Fibroblast of skin of left quadriceps (primary cell): ENCODE measurements at regions not wholly inside any gene's neighbourhood (a gene's known extent, or its start where the extent isn't known, plus 50 kb on each side); places are given as distances from the start of the nearest gene placed in this dataset.
"Not testable (repeated sequence)": the region's sequence is repeated elsewhere in the genome, so short reads cannot be mapped to it uniquely, and the experiment has no call there.

Source experiments
- DNase-seq, 2 experiments: peaks; one replicate each; pipeline ENCODE4 v3.0.0-alpha.2; 2013; ENCODE audit warnings: low read depth in 2 of 2

DNA sequence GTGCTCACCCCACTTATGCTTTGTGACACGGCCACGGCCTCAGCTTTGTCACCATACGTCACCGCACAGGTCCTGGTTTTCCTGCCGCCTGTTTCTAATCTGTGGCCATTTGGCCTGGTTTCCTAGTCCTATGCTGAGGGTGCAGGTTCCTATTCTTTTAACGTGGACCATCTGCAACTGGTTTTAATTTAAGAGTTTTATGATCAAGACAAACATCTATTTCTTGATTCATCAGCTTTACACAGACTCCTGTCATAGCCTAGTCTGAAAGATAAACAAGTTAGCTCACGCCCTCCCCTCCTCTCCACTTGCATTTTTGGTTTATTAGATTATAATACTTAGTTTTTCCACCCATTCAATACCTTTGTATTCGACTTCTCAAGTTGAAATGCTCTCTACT lies 97.5 kb upstream of the RPS6KA2 start:
- DNase-seq, result peak; percentile 24 to 44

DNA sequence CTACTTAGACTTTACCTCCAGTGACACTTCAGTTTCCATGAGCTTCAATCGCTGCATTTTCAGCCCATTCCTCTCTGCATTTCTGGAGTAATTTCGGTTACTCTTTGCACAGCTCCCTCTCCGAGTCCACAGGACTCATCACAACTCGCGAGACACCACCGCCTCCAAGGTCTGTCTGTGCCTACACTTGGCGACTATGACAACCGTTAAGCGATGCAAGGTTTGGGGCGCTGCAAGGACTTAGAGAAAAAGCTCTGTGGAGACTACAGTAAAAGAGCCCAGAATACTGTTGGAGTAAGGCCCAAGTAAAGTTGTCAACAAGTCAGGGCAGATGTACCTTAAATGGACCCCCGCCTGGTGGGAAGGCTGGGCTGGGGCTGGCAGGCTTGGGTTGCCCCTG lies 95.7 kb upstream of the RPS6KA2 start:
- DNase-seq, result no peak

DNA sequence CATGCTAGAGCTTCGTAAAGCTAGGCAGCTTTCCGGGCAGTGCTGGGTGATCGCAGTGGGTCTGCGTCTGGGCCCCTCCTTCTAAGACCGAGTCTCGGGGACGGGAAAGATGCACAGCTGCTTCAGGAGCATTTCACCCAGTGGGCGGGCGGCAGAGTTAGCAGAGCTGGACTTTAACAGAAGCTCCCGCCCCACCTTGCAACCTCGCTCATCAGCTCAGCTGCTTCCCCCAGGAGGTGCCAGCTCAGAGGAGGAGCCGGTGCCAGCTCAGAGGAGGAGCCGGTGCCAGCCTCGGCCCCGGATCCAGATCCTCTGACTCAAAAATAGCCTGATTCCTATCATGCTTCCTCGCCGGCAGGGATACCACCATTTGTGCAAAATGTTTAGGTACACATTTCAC lies 94.5 kb upstream of the RPS6KA2 start:
- no peak for DNase-seq

DNA sequence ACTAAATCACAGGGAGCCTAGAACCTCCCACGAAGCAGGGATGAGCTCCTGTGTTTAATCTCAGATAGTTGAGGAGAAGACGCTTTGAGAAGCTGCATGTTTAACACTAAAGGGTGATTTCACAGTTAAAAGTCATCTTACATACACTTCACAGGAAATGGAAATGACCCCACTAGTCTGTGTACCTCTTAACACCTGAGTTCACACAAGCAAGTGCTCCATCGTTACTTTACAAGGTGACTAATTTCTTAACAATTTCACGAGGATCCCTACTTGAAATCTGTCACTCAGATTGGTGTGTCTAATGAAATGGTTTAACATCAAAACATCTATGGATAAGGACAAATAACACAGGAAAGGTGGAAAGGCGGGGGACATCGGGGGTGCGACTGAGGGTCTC lies 93.8 kb upstream of the RPS6KA2 start:
- DNase-seq, result no peak

DNA sequence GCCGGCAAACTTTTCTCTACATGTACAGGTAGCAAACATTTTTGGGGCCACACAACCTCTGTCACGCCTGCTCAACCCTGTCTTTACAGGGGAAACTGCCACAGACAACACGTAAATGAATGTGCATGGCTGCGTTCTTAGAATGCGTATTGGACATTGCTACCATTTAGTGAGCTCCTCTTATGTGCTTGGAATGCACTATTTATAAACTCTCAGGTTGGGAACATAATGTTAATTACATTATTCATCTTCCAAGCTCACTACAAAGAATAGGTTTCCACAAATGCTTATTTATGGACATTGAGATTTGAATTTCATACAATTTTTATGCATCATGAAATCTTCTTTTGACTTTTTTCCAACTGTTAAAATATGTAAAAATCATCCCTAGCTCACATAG lies 92.0 kb upstream of the RPS6KA2 start:
- no peak for DNase-seq

DNA sequence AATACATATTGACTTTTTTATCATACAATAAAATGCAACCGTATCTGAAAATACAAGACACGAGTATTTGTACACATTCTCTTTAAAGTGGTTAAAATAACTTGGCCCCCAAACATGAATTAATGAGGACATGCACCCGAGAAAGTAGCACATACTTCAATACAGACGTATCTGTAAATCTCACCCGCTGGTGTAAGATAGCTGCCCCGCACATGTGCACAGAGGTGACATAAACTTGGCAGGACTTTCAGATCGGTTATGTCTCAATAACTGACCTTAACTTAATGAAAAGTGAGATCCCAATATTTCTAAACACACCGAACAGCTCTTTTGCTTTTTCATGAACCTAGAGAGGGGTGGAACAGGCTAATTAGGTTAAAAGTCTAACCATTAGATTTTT lies 91.5 kb upstream of the RPS6KA2 start:
- DNase-seq, result no peak

DNA sequence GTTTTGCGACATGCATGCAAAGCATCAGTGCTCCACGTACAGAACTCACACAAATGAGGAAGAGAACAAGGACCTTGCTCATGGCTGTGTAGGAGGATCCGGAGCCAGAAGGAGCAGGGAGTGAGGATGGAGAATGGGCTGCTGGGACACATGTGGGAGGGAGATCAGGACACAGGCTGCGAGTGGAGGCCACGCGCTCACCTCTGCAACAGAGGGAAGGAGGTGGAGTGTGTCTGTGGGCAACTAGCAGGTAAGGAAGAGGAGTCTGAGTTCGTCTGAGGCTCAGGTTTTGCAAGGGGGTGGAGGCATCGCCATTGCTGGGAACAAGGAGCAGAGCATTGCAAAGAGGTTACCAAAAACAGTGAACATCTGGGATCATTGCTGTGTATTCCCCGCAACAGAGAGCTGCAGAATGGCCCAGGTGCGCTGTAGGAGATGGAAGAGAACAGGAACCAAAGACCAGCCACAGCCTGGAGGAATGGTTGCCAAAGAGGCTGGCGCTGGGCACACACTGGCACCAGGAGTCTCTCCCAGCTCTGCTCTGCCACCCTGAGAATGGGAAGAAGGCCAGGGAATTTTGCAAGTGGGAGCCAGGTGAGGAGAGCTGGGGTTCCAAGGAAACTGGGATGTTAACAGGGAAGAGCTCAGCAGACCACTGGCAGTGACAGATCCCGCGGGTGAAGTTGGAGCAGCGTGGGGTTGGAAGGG lies 90.0 kb upstream of the RPS6KA2 start:
- no peak for DNase-seq

DNA sequence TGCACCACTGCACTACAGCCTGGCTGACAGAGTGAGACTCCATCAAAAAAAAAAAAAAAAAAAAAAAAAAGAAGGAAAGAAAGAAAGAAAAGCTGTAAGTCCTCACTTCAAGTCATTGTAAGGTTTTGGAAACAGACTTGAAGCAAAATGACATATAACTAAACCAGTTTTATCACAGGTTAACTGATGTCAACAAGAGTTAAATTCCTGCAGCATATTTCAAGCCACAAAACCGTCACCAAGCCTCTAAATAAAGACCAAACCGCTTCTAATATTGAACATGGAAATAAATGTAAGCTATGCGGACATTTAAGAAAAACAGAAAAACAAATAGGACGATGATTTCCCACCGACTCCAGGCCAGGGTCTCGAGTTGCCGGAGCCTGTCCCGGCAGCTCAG lies 88.9 kb upstream of the RPS6KA2 start:
- no peak for DNase-seq

DNA sequence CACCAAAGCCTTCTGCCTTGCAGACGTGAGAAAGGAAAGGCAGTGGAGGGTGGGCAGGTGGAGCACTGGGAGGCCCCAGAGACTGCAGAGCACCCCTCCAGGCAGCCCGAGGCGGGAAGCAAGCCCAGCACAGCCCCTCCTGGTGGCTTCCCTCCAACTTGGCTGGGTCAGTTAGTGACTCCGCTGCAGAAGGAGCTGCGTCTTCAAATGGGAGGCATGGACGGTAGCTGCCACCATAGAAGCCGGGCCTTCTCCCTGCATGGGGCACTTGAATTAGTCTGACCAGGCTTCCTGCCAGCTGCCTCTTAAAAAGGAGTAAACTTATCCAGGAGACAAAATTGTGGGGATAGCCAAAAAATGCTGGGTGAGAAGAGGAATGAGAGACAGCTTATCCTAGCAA lies 88.0 kb upstream of the RPS6KA2 start:
- DNase-seq, result no peak

DNA sequence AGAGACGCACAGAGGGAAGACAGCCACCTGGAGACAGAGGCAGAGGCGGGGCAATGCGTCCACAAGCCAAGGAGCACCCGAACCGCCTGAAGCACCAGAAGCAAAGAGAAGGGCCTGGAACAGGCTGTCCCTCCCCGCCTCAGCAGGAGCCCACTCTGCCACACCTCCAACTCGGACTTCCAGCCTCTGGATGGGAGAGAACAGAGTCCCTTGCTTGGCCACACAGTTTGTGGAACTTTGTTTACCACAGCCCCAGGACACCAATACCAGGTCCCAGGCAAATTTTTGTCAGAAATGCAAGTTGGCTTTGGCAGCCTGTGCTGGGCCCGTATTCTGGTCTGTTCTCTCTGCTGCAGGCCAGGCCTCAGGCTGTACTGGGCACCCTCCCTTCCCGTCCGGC lies 87.5 kb upstream of the RPS6KA2 start:
- no peak for DNase-seq

DNA sequence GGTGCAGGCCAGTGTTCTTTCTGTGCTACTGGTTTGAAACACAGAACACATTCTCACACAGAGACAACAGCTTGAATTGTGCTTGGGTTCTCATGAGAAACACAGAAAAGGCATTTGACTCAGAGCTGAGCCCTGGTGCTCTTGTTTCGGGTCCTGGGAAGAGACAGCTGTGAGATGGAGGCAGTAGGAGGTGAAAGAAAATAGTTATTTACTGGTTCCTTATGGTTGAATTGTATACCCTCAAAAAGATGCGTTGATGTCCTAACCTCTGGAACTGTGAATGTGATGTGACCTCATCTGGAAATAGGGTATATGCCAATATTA lies 87.1 kb upstream of the RPS6KA2 start:
- DNase-seq, result no peak

DNA sequence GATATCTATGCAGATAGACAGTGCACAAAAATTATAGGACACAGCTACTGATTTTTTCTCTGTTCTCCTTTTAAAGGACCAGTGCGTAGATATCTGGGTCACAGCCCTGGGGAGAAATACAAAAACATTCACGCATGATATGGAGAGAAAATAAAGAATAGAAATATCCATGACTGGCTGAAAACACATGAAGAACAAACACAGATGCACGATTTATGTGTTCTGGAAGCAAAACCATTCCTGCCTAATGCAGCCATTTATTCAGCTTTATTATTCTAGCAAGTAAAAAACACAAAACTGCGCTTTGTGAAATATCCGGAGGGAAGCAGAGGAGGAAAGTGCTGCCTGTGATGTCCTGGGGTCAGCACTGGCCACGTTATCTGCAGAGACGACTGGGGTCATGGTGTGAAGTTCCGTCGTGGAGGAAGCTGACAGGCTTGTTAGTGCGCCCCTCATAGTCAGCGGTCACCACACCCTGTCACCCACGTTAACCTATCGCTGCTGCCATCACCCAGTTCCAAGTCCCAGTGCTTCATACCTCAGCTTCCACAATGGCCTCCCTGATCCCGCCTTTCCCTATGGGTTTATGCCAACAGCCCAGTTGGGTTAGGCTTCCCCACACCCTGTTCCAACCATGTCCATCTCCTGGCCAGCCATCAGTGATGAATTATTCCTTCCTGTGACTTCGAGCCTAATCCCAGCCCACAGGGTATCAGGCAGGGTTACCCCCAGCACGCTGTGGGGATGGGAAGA lies 86.6 kb upstream of the RPS6KA2 start:
- no peak for DNase-seq

DNA sequence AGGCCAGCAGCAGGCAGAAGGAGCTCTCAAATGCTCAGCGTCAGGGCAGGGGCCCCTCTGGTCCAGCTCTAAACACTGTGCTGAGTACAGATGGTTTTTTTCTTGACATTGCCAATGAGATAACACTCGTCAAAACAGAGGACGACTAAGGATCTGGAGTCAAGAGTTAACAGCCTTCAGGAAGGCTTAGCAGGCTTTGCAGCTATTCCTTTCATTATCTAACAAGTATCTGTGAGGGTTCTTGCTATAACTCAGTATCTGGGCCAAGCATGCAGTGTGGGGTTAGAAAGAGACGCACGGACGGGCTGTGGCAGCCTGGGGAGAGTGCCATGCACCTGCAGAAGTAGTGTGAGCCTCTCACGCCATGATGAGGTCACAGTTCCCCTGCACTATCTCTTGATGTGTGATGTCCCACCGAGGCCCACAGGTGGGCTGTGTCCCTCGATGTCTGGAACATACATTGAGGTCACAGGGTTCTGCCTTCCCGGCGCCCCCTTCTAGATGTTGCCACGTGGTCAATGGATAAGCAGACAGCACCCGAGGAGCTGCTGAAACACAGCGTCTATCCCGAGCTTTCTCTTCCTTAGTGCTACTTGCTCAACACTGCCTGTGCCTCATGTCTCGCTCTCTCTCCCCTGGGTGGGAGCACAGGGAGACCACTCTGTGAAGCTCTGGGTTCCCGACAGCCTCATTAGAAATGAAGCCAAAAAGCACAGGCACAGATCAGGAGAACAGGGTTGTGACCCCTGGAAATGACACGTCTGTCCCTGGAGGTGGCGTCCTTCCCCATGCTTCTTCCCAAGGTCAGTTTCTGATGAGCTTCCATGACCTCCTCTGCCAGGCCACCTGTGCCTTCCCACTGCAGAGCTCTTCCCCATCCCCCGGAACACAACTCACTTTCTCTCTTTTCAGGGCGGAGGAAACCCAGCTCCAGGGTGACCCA lies 85.5 kb upstream of the RPS6KA2 start:
- no peak for DNase-seq

DNA sequence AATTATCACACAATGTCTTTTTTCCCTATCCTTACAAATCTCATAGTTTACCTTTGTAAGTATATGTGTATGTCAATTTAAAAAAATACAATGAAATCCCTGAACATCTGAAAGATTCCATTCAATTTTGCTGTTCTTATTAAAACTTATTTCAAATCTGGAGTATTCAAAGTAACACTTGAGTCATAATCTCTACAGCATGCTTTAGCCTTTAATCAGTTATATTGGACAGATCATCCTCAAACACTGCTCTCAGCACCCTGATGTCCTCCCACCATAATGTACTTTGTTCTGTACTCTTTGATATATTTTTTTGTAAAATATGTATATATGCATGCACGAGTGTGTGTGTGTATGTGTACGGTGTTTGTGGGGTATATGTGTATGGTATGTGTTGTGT lies 83.0 kb upstream of the RPS6KA2 start:
- no peak for DNase-seq

DNA sequence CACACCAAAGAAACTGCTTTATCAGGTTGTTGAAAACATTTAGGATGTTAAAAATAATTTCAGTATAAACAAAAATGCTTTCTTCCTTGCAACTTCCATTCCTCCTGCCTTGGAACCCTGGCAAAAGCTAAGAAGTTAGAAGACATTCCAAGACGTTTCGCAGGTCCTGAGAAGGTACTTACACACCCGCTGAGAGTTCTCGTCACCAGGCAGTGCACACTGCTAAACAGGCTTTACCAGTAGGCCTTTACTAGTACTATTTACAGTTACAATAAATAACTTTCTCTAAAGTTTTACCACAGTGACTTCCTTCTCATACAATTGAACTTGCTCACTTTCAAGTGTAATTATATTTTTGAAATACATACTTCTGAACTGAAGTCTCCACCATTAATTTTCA lies 81.4 kb upstream of the RPS6KA2 start:
- no peak for DNase-seq

DNA sequence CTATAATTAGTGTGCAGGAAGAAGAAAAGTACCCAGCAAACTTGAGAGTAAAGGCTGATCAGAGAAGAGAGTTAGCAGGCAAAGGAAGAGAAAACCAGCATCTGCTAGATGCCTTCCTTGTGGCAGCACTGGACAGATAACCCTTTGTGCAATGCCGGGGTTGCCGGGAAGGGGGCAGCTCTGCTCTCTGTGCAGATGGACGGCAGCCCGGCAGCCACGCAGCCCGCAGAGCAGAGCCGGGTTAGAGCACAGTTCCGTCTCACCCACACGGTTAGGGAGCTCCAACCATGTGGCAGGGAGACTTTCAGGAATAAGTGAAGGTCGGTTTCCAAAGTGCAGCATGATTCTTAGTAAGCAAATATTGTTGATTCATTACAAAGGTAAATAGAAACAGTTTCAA lies 80.0 kb upstream of the RPS6KA2 start:
- DNase-seq, result no peak

DNA sequence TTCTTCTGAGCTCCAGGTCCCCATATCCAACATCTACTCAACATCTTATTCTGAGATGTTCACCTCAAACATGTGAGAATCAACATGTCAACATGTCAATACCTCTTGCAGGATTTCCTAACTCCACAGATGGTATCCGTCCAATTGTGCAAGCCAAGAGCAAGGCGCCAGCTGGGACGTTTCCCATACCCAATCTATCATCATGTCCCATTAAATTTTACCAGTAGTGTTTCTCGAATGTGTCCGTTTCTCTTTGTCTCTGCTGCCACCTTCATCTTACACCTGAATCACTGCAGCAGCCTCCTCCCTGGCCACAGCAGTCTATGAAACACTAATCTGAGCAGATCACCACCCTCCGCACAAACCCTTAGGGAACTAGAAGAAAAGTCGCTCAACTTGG lies 78.0 kb upstream of the RPS6KA2 start:
- DNase-seq, result no peak

DNA sequence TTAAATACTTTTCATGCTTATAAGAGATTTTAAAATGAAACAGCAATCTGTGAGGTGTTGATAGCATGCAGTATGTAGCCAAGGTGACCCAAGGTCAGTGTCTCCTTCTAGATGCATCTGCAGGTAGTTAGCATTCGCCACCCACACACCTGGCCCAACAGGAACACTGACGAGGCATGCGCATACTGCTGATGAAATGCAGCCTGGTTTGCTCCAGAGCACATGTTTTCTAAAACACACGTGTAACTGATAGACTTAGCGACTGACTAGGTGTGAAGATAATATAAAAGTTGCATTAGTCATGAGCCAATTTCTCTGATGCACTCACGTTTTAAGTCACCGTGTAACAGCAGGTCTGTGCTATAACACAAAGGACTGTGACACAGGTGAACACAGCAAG lies 77.1 kb upstream of the RPS6KA2 start:
- DNase-seq, result no peak

DNA sequence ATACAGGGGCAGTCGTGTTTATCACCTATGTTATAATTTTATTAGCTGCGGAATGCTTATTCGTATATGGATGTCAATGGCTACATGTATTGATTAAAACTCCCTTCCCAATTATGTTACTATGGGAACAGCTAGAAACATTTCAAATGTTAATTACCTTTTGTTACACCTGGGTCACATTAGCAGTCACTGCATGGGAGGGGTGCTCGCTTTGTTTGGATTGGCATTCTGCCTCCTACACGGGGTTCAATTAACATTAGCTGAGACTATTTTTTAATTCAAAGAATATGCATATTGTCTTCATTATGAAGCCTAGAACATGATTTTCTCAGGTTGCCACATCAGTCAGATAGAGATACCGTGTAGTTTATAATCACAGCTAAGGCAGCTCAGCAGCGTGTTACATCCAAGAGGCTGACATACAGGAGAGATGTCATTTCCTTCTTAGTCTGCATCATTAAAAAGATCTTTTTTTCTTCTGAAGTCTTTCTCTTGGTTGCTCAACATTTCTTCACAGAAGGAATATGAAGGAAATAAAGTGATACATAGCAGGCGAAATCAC lies 76.2 kb upstream of the RPS6KA2 start:
- no peak for DNase-seq

DNA sequence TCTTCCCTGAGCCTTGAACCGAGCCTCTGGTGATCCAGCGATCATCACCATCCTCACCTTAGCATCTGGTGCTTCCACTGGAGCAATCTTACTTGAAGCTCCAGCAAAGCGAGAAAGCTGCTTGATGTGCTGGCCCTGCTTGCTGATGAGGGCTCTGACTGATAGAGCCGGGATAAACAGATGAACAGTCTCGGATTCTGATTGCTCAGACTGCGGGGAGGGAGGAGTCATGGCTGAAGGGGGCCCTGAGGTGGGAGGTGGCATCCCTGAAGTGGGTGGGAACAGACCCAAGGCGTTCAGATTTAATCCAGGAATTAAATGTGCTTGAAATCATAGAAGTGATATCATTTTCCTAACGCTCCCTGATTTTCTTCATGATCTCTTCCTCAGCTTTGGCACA lies 74.4 kb upstream of the RPS6KA2 start:
- DNase-seq, result not testable (repeated sequence)

DNA sequence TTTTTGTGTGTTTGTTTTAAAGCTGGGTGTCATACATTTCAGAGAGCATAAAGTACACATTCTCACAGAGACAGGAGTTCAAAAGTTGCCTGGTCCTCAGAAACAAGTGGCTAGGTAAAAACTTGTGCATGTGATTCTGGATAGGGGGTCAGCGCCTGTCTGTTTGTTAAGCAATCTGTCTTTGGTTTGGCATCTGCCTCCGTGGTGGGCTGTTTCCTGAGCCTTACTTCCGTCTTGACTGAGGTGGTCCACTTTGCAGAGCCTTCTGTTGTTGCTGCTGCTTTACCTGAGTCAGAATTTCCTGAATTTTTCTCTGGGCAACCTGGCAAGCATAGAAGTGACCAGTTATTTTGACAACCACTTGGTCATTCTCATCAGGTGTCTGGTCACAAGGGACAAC lies 73.8 kb upstream of the RPS6KA2 start:
- not testable (repeated sequence) for DNase-seq

DNA sequence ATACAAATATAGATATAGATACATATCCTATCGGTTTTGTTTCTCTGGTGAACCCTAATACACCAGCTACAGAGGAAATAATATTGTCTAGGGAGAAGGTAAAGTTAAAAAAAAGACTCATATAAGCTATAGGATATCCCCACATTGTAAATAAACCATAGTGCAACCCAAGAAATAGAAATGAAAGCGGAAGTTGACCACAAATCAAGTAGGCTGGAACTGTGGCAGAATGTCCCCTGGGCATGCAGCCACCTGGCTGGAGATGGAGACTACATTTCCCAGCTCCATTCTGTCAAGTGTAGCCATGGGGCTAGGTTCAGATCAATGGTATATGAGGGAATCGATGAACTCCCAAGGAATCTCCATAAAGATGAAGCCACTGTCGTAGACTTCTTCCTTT lies 70.1 kb upstream of the RPS6KA2 start:
- DNase-seq, result no peak
